ENCODE measurements at regions not wholly inside any gene's neighbourhood (a gene's known extent, or its start where the extent isn't known, plus 50 kb on each side); places are given as distances from the start of the nearest gene placed in this dataset.

DNA sequence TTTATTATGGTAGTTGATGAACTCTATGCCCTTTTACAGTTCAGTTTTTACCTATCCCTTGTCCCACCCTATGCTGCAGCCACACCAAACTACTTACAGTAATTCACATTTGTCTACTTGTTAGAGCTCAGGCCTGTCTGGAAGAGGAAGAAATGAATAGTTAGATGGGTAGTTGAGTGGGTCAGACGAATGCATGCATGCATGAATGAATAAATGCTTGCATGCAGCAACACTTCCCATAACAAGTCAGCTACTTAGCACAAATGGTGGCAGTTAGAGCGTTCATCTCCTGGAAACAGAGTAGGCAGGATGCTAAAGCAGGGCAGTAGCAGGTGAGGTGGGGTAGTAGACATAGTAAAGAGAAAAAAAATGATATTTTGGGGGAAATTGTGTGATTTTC is 322.3 kb downstream of the NDFIP2 start:
- TF ChIP-seq POLR2A (IDR thresholded peaks at IDR 0.05): no peak
- TF ChIP-seq, protein P1, sequence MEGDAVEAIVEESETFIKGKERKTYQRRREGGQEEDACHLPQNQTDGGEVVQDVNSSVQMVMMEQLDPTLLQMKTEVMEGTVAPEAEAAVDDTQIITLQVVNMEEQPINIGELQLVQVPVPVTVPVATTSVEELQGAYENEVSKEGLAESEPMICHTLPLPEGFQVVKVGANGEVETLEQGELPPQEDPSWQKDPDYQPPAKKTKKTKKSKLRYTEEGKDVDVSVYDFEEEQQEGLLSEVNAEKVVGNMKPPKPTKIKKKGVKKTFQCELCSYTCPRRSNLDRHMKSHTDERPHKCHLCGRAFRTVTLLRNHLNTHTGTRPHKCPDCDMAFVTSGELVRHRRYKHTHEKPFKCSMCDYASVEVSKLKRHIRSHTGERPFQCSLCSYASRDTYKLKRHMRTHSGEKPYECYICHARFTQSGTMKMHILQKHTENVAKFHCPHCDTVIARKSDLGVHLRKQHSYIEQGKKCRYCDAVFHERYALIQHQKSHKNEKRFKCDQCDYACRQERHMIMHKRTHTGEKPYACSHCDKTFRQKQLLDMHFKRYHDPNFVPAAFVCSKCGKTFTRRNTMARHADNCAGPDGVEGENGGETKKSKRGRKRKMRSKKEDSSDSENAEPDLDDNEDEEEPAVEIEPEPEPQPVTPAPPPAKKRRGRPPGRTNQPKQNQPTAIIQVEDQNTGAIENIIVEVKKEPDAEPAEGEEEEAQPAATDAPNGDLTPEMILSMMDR (IDR thresholded peaks at IDR 0.05): no peak
- TF ChIP-seq POLR2AphosphoS5 (IDR thresholded peaks at IDR 0.05): no peak

Data from breast epithelium (tissue), 3 donors.